NCI-H2107 treated with DMSO at 0.1 percent for 48 hours (cell line): ENCODE measurements at regions not wholly inside any gene's neighbourhood (a gene's known extent, or its start where the extent isn't known, plus 50 kb on each side); places are given as distances from the start of the nearest gene placed in this dataset.
"Not testable (repeated sequence)": the region's sequence is repeated elsewhere in the genome, so short reads cannot be mapped to it uniquely, and the experiment has no call there.

Experiments
- DNase-seq: peaks from one replicate; lab custom pipeline; 2025; ENCODE audit not compliant: unreplicated experiment; lab: John Stamatoyannopoulos, UW

DNA sequence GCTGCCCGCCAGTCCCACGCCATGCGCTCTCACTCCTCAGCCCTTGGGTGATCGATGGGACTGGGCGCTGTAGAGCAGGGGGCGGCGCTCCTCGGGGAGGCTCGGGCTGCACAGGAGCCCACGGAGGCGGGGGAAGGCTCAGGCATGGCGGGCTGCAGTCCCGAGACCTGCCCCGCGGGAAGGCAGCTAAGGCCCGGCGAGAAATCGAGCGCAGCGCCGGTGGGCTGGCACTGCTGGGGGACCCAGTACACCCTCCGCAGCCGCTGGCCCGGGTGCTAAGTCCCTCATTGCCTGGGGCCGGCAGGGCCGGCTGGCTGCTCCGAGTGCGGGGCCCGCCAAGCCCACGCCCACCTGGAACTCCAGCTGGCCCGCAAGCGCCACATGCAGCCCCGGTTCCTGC, 102.2 kb upstream of the PDE10A start:
- DNase-seq, result not testable (repeated sequence)

DNA sequence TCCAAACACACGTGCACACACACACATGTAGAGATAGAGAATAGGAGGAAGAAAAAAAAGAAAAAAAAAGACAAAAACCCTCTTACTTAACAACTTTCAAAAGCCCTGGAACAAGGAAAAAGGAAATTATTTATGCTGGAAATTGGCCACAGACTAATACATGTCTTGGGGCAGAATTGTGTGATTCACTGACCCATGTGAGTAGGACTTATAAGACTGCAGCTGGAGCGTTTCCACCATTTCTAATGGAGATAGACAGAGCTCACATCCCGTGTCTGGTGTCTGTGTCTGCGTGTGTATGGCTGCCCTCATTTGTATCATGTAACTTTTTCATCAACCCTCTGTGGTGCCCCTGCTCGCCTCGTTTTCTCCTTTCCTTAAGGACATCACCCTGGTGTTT, 99.8 kb upstream of the PDE10A start:
- DNase-seq, result no peak

DNA sequence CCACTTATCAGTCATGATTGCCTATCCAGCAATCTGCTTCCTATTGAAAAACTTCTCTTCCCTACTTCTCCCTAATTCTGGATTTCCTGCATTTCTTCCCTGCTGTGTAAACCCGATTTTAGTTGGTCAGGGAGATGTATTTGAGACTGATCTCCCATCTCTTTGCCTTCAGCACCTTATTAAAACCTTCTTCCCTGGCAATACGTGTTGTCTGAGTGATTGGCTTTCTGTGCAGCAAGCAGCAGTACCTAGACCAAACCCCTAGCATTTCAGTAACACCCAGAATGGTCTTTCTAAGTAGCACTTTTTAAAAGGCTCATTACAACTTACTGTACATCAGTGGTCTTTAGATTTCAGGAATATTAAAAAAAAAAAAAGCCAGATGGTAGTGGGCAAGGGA, 99.1 kb upstream of the PDE10A start:
- DNase-seq, result no peak

DNA sequence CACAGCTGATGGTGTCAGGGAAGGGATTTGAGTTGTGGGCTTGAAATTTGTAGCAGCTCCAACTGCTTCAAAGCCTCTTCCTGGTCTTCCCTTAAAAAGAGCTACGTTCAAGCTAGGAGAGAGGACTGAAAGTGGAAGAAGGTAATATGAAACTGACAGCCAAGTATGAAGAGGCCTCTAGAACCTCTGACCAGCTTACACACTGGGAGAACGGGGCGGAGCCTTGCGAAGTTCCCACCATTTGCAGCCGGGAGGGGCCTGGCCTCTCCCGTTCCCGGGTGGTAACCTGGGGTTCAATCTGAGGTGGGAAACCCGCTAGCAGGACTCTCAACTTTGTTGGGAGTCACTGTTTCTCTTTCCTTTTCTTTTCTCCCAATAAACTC, 97.8 kb upstream of the PDE10A start:
- DNase-seq, result no peak

DNA sequence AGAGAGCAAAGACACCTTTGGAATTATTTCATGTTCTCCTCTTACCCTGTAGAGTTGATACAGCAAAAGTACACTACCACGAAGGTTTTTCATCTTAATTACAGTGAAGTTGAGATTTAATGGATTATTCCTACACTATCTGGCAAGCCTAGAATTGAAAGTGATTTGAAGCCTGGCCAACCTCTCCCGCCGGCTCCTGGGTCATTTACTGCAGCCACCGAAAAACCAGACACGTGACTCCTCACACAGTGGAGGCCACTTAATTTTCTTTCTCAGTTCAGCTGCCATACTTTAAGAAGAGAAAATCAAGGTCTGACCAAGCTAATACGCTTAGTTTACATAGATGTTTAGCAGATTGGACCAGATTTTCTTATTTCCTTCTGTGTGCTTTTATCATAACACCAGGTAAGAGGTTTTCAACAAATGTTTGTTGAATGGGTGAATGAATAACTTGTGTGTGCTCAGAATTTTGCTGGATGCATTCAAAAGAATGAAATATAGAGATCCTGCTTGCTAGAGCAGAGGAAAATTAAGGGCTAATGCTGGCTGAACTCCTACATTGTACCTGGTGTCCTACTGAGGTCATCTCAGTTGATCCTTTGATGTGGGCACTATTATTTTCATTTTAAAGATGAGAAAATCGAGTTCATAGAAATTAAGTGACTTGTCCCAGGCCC, 97.2 kb upstream of the PDE10A start:
- DNase-seq, result no peak

DNA sequence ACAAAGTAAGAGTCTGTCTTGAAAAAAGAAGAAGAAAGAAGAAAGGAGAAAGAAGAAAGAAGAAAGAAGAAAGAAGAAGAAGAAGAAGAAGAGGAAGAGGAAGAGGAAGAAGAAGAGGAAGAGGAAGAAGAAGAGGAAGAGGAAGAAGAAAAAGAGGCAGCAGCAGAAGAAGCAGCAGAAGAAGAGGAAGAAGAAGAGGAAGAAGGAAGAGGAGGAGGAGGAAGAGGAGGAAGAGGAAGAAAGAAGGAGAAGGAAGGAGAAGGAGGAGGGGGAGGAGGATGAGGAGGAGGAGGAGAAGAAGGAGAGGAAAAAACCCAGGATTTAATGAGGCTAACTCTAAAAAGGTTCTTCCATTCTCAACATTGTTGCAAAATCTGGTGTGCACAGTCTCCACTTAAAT, 95.4 kb upstream of the PDE10A start:
- no peak for DNase-seq

DNA sequence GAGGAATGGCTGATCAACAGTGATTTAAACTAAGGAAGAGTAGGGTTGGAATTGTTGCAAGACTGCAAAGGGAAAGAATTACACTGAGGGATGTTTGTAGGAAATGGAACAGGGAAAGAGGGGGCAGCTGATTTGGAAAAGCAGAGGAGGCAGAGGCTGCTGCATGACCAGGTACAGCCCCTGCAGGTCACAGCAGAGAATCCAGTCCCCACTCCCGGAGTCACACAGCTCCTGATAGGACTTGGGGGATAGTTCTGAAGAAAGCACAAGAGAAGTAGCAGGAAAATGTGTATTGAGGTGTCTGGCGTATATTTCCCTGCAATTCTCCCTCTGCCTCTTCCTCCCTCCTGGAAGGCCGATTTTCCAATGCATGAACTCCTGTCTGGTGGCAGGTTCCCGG, 92.5 kb upstream of the PDE10A start:
- no peak for DNase-seq

DNA sequence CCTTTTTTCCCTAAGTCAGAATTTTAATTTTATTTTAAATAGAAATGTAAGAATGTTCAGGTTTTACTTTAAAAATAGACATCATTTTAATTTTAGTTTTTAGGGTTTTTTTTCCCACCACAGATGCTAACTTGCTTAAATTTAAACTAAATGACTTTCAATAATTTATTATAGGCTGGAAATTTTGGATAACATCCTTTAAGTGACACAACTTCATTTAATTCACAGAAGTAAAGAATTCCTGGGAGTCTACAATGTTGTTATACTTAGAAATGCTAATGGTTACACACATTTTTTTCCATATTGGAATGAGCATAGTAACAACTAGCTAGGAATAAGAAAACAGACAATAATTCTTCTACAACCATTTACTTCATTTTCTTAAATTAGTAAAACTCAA, 90.5 kb upstream of the PDE10A start:
- DNase-seq, result no peak

DNA sequence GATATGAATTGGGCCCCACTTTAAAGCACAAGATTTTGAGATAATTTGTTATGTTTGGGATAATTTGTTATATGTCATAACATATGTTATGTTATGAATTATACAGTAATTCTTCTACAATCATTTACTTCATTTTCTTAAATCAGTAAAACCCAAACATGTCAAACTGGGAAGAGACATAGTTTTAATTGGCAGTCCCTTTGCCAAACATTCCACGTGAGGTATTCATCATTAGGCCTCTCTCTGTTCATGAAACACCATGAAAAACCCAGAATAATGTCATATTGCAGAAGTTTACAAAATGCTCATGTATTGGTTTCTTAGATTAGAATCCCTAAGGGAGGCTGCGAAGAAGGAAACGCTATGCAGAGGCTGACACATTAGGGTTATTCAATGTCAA, 89.4 kb upstream of the PDE10A start:
- no peak for DNase-seq

DNA sequence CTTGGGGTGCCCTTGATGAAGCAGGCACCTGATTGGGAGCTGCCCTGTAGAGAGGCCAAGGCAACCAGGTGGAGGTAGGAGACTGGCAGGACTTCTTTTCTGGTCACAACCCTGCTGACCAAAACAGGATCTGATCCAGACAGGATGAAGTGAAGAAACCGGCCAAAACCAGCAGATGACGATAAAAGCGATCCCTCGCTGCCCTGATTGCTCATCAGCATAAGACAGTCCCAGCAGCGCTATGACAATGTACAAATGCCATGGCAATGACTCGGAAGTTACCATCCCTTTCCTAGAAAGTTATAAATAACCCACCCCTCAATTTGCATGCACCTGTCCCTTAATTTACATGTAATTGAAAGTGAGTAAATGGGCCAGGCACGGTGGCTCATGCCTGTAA, 88.4 kb upstream of the PDE10A start:
- DNase-seq, result no peak

DNA sequence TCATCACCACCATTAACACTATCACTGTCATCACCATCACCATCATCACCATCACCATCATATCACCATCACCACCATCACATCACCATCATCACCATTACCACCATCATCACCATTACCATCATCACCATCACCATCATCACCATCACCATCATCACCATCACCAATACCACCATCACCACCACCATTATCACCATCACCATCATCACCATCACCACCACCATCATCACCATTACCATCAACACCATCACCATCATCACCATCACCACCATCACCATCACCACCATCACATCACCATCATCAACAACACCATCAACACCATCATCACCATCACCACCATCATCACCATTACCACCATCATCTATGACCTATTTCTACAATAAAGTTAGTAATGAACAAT, 86.1 kb upstream of the PDE10A start:
- no peak for DNase-seq

DNA sequence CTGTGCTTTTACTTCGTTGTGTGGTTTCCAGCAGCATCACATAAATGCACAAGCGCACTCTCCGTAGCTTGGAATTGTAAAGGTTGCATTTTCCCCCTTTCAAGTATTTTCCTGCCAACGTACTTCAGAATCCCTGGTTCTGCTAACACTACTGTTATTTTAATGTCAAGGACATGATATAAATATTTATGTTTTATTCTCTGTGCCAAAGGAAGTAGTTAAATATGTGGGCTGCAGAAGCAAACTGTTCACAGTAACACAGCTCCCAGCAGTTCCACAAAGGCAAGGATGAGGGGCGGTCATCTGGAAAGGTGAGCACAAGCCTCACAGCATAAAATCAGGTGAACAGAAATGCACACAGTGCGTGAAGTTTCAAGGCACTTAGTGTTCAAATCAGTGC, 85.3 kb upstream of the PDE10A start:
- no peak for DNase-seq

DNA sequence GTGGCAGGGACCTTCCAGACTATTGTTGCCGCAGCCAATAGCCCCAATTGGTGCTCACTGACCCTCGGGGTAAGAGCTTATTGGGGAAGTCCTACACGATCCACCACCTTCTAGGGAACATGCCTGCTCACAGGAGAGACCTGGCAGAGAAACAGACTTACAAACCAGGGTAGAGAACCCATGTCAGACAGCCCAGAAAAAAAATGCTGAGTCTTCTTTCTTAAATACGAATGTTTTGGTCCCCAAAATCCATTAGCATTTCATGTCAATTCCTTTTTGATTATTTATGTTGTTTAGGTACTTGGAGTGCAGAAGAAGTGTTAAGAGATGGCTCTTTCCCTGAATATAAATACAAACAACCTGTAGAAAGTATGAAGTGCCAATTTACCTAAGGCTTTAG, 84.9 kb upstream of the PDE10A start:
- no peak for DNase-seq

DNA sequence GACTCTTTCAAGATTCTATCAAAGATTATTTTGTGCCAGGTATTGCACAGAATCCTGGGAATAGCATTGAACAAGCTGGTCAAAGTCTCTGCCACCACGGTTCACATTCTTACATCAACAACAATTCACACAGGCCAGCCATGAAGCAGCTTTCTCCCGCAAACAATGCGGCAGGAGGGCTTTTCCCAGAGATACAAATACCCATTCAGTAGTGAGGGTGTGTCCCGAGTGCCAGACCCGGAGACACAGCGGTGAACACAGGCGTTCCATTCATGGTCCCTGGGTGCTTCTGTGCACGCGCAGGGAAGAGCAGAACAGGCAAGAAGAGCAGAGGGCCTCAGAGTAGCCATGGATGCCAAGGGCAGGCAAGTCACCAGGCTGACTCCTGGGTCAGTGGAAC, 83.3 kb upstream of the PDE10A start:
- DNase-seq, result no peak

DNA sequence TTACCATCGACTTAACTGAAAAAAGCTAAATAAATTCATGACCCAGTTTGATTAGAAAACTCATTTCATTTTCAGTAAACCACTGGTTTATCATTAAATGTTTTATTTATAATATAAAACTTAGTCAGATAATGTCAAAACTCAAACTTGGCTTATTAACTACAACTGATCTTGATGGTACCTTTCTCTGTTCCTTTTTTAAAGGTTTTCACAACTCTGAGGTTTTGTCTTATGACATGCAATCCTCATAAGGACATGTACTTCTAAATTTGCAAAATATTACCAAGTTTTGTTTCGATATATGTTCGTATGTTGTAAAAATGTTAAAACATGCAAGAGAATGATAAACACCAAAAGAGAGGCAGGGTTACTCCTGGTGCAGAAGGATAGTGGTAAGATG, 82.5 kb upstream of the PDE10A start:
- DNase-seq, result no peak

DNA sequence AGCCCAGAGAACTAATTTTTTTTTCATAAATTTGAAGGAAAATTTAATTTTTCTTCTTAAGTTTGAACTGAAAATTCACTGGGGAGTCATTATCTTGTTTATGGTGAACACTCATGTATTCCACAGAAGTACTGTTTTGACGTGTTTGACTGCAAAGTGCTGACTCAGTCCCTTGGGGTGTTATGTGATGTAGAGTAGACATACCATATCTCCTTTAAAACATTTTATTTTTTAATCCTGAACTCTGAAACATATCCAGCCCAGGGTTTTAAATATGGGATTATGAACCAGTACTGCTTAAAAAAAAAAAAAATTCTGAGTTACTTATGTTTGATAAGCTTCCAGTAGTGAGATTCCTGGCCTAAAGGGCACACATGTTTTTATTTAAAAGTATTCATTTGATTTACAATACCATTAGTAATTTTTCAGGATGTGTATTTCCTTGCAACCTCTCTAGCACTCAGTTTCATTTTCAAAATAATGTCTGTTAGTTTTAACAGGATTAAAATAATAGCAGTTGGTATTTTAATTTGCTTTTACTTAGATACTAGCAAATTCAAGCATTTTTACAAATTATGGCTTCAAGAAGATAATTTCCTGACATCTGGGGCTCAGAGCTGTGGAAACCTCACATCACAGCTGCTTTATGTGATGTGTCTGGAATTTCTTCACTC, 81.7 kb upstream of the PDE10A start:
- DNase-seq, result no peak

DNA sequence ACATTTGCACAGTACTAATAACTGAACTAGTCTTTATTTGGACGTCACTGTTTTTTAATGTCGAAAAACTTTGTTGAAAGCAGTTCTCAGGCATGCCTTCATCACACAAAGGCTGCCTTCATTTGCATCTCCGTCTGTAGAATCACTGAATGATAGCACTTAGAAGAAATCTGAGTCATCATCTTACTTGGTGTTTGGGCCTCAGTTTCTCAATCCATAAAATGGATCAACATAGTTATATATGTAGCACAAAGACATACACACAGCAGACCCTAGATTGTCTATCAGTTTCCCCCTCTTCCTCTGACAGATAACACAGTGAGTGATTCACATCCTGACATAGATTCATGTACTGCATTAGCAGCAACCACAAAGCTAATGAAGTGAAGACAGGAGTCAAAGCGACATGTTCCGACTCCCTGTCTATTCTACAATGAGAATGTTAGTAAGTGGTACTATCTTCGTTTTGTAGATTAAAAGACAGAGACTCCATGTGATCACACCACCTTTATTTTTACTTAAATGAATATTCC, 80.4 kb upstream of the PDE10A start:
- no peak for DNase-seq

DNA sequence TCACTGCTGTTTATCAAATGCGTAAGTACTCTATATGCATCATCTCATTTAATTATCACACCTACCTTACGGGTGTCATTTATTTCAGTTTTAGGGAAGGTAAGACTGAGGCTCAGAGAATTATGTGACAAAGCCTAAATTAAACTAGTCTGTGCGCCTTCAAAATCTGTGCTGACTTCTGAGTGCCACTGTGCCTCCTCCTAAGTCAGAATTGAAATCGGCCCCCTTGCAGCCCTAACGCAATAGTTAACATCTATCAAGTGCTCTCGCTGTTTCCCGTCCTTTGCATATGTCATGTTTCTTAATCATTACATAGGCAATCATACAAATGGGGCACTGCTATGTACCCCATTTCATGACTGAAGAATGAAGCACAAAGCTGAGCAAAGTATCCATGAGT, 79.0 kb upstream of the PDE10A start:
- no peak for DNase-seq

DNA sequence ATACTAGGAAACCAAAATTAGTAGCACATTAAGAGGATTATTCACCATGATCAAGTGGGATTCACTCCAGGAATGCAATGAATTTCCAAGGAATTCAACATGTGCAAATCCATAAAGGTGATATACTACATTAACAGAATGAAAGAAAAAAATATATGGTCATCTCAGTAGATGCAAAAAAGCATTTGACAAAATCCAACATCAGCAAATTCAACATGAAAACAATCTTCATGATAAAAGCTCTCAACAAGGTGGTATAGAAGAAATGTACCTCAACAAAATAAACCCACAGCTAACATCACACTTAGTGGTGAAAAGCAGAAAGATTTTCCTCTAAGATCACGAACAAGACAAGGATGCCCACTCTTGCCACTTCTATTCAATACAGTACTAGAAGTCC, 74.4 kb upstream of the PDE10A start:
- no peak for DNase-seq

DNA sequence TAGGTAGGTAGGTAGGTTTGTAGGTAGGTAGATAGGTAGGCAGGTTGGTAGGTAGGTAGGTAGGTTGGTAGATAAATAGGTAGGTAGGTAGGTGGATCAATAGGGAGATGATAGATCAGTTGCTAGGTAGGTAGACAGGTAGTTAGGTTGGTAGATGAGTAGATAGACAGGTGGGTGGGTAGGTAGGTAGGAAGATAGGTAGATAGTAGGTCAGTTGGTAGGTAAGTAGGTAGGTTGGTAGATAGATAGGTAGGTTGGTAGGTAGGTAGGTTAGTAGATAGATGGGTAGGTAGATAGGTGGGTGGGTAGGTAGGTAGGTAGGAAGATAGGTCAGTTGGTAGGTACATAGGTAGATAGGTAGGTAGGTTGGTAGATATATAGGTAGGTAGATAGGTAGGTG, 72.0 kb upstream of the PDE10A start:
- no peak for DNase-seq

DNA sequence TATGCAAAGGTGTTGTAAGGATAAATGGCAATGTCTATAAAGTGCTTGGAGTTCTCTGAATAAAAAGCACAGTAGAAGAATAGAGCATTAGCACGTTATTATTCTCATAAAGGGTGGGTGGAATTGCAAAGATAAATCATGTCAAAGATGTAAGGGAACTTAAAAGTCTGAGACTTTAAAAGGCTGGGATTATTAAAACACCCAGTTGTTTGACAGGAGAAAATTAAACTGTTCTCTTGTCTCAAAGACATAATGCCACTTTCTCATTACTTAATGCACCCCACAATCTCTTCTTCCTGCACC, 70.4 kb upstream of the PDE10A start:
- no peak for DNase-seq

DNA sequence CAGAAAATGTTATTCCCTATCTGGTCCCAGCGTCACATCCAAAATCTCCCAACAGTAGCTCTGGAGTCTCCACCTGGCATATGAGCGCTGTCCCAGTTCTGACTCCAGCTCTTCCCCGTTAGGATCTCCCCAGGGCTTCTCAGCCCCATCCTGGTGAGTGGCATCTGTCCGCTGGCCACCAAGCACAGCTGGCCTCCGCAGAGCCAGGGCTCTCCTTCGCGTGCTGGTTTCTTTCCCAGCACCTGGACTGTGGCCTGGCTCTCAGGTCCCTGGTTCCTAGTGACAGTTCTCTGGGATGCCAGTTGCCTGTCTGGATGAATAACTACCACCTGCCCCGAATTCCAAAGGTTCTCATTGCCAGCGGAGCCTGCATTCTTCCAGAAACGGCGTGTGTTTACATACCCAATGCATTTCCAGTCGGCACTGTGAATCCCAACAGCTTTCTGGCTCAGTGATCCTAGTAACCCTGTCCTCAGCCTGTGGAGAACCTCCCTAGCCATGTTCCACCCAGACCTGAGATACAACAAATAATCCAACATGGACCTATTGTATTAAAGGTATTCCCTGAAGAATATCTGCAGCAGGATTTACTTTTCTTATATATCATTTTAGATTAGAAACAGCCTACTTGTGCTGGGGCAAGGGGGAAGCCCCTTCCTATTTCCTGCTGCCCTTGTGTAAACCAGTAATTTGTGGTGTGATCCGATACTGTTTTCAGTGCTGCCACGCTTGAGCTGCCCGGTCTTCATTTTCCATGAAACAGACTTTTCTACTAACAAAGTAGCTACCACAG, 69.9 kb upstream of the PDE10A start:
- no peak for DNase-seq
